RWPE1 (cell line): ENCODE measurements at regions not wholly inside any gene's neighbourhood (a gene's known extent, or its start where the extent isn't known, plus 50 kb on each side); places are given as distances from the start of the nearest gene placed in this dataset.
A peak's percentile ranks its signal among the peaks of the same experiment; 100 is the strongest.
"Not testable (repeated sequence)": the region's sequence is repeated elsewhere in the genome, so short reads cannot be mapped to it uniquely, and the experiment has no call there.

Source experiments
- CTCF ChIA-PET: fragments of 350-600 bp; sonication (Branson Sonifier 250); formaldehyde crosslinking; extraction: SDS; loops from one replicate; lab custom pipeline; 2021; lab: Yijun Ruan, JAX
- POLR2A ChIA-PET: fragments of 400-600 bp; formaldehyde crosslinking; extraction: SDS; loops from one replicate; lab custom pipeline; 2020; ENCODE audit warnings: antibody characterized with exemption; ENCODE audit not compliant: low non-redundant PET; lab: Yijun Ruan, JAX
- DNase-seq: peaks from one replicate; pipeline ENCODE4 v3.0.0; 2012; ENCODE audit warnings: low spot score
- H3K27ac ChIP-seq: fragments of 450-650 bp; 2 replicates; pipeline ENCODE4 v1.5.1; 2017
- TF ChIP-seq, protein P1 (sequence below): fragments of 450-650 bp; conservative IDR thresholded peaks from 2 replicates; pipeline ENCODE4 v1.5.1; 2017; ENCODE audit warnings: low read depth, mild to moderate bottlenecking

DNA sequence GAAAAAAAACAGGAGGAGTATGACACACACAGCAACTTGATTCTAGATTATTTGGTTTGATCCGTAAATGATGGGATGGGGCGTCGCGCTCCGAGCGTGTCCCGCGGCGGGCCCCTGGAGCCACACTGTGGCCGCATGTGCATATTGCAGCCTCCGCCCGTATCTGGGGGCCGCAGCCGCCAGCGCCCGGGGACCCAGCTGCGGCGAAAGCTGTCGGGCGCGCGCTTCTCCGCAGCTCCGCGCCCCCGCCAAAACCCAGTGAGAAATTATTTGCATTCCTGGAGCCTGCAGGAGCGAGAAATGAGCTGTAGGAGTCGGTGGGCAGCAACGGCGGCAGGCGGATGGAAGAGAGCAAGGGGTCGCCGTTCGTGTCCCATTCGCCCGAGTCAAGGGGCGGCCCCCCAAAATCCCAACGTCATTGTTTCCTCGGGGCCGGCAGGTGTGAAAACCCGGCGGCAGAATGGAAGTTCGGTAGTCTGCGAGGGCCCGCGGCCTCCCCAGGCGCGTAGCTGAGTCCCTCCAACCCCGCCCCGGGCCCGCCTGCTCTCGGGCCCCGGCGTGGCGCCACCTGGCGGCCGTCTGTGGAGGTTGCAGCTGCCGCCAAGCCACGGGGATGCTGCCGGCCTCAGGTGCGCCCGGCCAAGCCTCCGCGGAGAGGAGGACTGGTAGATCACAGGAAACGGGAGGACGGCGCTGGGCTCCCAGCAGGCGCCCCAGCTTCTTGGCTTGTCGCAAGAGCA is 86.8 kb downstream of the FAM72B start:
- TF ChIP-seq, protein P1, sequence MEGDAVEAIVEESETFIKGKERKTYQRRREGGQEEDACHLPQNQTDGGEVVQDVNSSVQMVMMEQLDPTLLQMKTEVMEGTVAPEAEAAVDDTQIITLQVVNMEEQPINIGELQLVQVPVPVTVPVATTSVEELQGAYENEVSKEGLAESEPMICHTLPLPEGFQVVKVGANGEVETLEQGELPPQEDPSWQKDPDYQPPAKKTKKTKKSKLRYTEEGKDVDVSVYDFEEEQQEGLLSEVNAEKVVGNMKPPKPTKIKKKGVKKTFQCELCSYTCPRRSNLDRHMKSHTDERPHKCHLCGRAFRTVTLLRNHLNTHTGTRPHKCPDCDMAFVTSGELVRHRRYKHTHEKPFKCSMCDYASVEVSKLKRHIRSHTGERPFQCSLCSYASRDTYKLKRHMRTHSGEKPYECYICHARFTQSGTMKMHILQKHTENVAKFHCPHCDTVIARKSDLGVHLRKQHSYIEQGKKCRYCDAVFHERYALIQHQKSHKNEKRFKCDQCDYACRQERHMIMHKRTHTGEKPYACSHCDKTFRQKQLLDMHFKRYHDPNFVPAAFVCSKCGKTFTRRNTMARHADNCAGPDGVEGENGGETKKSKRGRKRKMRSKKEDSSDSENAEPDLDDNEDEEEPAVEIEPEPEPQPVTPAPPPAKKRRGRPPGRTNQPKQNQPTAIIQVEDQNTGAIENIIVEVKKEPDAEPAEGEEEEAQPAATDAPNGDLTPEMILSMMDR = peak; percentile 58
- H3K27ac ChIP-seq = peak overlapping the region; percentile 47; the same call in 1 of the 2 replicates
- POLR2A ChIA-PET, DNase-seq: not testable (repeated sequence)
- CTCF ChIA-PET = interaction anchor here (0.6 kb wide), 1 partner anchor 98 kb away, joined by 3 read pairs; no protein-coding TSS in a partner anchor

DNA sequence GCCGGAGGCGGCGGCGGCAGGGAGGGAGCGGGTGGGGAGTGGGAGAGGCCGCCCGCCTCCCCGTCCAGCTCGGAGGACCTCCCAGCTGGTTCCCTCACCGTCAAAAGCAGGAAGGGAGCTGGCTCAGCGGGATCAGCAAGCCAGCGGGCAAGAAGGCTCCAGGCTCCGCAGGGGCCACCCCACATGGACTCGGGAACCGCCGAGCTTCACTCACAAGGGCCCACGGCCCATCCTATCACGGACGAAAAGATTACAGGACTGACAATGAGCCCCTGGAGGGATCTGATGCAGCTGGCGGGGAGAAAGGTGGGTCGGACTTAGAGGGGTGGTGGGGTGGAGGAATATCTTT is 86.3 kb downstream of the FAM72B start:
- POLR2A ChIA-PET, CTCF ChIA-PET, DNase-seq: not testable (repeated sequence)

DNA sequence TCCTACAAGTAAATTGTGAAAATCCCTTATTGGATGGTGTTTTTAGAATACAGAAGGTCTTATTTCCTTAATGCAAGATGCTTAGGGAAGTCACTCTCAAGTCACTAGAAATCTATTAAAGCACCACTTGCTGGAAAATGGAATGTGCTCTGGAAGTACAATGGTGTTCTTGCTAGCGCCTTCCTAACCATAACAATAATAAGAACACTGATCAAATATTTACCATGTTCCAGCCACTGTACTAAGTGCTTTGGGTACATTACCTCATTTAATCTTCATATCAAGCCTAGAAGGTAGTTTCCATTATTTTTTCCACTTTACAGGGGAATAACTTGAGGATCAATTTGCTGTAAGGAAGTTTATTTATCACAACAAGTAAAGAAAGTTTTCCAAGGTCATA is 75.1 kb downstream of the FAM72B start:
- CTCF ChIA-PET, DNase-seq, POLR2A ChIA-PET, H3K27ac ChIP-seq: not testable (repeated sequence)

More for the DNA sequence above, 86.3 kb downstream of the FAM72B start:
- not testable (repeated sequence) for H3K27ac ChIP-seq

DNA sequence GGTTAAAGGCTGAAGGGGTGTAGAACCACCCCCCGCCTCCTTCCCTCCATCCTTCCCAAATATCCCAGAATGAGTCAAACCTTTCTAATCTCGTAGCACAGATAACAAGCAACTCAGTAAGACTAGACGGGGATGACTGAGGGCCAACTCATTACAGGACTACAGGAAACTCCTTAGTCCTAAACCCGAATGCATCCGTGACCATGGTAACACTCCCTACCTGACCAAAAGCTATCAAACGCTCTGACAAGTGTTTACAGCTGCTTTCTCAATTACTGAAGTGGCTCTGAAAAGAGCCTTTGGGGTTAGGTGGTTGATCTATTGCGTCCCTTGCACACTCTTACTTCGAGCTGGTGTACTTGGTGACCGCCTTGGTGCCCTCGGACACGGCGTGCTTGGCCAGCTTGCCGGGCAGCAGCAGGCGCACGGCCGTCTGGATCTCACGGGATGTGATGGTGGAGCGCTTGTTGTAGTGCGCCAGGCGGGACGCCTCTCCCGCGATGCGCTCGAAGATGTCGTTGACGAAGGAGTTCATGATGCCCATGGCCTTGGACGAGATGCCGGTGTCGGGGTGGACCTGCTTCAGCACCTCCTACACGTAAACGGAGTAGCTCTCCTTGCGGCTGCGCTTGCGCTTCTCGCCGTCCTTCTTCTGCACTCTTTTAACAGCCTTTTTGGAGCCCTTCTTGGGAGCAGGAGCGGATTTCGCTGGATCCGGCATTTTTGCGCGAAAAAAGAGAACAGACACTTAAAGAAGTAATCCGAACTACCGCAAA is 67.4 kb downstream of the FAM72B start:
- DNase-seq, CTCF ChIA-PET: not testable (repeated sequence)

DNA sequence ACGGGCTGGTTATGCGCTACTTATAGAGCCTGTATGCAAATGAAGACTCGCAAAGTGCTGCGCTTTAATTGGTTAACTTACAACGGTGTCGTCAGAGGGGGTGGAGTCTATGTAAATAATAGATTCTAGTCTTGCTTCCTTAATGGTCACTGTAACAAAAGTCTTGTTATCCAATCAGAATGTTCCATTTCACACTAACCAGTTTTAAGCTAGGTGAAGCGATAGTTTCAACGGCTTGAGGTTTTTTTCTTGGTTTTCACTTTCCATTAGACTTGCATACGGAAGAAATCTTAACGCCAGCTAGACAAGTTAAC is 66.9 kb downstream of the FAM72B start:
- H3K27ac ChIP-seq, CTCF ChIA-PET, POLR2A ChIA-PET, DNase-seq: not testable (repeated sequence)

More for the DNA sequence above, 67.4 kb downstream of the FAM72B start:
- H3K27ac ChIP-seq, POLR2A ChIA-PET: not testable (repeated sequence)

DNA sequence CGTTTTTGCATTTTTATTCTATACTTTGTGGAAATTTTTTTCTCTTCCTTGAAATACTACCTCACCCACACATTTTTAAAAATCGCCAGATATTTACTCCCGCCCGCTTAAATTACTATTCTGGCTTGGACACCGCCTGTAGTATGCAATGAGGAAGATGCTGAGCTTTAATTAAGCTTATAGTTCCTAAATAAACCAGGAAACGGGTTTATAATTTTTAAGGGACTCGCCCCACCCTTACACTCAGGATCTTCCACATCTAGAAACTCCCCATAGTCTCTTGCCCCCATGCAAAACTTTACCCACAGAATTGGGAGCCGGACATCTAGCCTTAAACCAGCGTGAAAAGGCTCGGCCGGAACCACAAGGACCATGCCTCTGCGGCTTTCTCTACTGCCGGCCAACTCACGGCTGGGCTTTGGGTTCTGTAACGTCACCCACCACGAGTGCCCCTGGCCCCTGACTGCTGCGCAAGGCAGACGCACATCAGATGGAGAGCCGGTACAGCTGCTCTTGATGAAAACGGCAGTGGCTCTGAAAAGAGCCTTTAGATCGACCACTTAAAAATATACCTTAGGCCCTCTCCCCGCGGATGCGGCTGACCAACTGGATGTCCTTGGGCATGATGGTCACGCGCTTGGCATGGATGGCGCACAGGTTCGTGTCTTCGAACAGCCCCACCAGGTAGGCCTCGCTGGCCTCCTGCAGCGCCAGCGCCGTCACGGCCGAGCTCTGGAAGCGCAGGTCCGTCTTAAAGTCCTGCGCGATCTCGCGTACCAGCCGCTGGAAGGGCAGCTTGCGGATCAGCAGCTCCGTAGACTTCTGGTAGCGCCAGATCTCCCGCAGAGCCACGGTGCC is 66.3 kb downstream of the FAM72B start:
- POLR2A ChIA-PET, CTCF ChIA-PET, DNase-seq: not testable (repeated sequence)
- H3K27ac ChIP-seq = peak overlapping the region; percentile 73
